Upper lobe of left lung (tissue), 4 donors: ENCODE measurements at regions not wholly inside any gene's neighbourhood (a gene's known extent, or its start where the extent isn't known, plus 50 kb on each side); places are given as distances from the start of the nearest gene placed in this dataset.

Source experiments
- CTCF ChIP-seq, 6 experiments: fragments of 450-650 bp in 4 of 6; fragments of 200-600 bp in 2 of 6; sonication (generic) in 2 of 6; IDR thresholded peaks; one replicate each; pipeline ENCODE4 v1.5.1; 2016 to 2019; ENCODE audit warnings: antibody characterized with exemption in 6 of 6
- EP300 ChIP-seq, 4 donors: sonication (generic); formaldehyde crosslinking; IDR thresholded peaks; one replicate each; pipeline ENCODE4 v1.5.1; 2017; ENCODE audit warnings: antibody characterized with exemption in 4 of 4, control low read depth in 2 of 4
- POLR2A ChIP-seq, 4 donors: fragments of 450-650 bp; IDR thresholded peaks; one replicate each; pipeline ENCODE4 v1.5.1; 2016 to 2017; ENCODE audit warnings: antibody characterized with exemption in 4 of 4, mild to moderate bottlenecking in 2 of 4
- POLR2AphosphoS5 ChIP-seq, 2 donors: sonication (generic); formaldehyde crosslinking; IDR thresholded peaks; one replicate each; pipeline ENCODE4 v1.5.1; 2017; ENCODE audit warnings: antibody characterized with exemption in 2 of 2

- TF ChIP-seq POLR2A (IDR thresholded peaks at IDR 0.05) (no peak), CTCF (IDR thresholded peaks at IDR 0.05) (no peak), EP300 (IDR thresholded peaks at IDR 0.05) (no peak), POLR2AphosphoS5 (IDR thresholded peaks at IDR 0.05) (no peak)
These were observed 426.0 kb upstream of the CRIM1 start for GRCh38 chr2:35929551-35929950.
